ENCODE measurements at regions not wholly inside any gene's neighbourhood (a gene's known extent, or its start where the extent isn't known, plus 50 kb on each side); places are given as distances from the start of the nearest gene placed in this dataset.

DNA sequence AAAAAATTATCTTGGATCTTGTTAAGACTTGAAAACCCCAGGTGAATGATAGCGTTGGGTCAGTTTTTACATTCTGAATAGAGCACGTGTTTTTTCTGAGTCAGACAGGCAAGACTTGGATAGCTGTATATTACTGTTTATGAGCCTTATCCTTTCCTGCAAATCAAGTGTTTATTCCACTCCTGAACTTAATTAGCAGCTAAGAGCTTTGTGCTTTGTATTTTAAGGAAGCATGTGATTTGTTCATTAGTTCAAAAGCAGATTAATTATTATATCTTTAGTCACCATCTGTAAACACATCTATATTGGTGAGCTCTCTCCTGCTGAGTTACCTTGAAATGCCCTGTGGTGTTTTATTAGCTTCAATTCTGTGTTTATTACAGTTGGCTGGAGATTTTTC is 98.6 kb upstream of the PRPS1L1 start:
- H3K9ac ChIP-seq (ENCODE audit: low read length): no peak overlapping the region
- DNase-seq (ENCODE audit: low read depth, low spot score) (no peak), ATAC-seq (no peak)
- no peaks in the 10 kb centered on the region for H3K4me1 ChIP-seq (ENCODE audit: control insufficient read depth in 1 of 2, insufficient read depth in 2 of 2, low read length in 2 of 2)
- intact Hi-C loops (cut with micrococcal nuclease): no loop called here
- H3K9me3 ChIP-seq (ENCODE audit: control insufficient read depth in 1 of 2, insufficient read depth in 1 of 2, low read depth in 1 of 2, low read length in 2 of 2): no peaks in the 10 kb centered on the region
- TF ChIP-seq EGR1 (IDR thresholded peaks at IDR 0.05; ENCODE audit: low read depth) (no peak), TCF7L2 (IDR thresholded peaks at IDR 0.05; ENCODE audit: borderline replicate concordance, extremely low read depth, insufficient read depth, insufficient read length) (no peak), REST (IDR thresholded peaks at IDR 0.05; ENCODE audit: low read depth) (no peak), POLR2AphosphoS5 (IDR thresholded peaks at IDR 0.05; ENCODE audit: low read depth, low read length) (no peak), SP1 (IDR thresholded peaks at IDR 0.05; ENCODE audit: low read depth) (no peak), POLR2A (IDR thresholded peaks at IDR 0.05; ENCODE audit: borderline replicate concordance, extremely low read depth, insufficient read depth, insufficient read length) (no peak), ZBTB33 (IDR thresholded peaks at IDR 0.05; ENCODE audit: extremely low read depth, insufficient replicate concordance, low read length) (no peak), ZFX (IDR thresholded peaks at IDR 0.05) (no peak), YY1 (IDR thresholded peaks at IDR 0.05; ENCODE audit: extremely low read depth, insufficient replicate concordance, low read depth, low read length) (no peak), SRF (IDR thresholded peaks at IDR 0.05; ENCODE audit: low read depth) (no peak), RAD21 (IDR thresholded peaks at IDR 0.05; ENCODE audit: low read depth) (no peak), CEBPB (IDR thresholded peaks at IDR 0.05; ENCODE audit: low read depth) (no peak), SIN3A (IDR thresholded peaks at IDR 0.05; ENCODE audit: low read depth) (no peak), EZH2 (IDR thresholded peaks at IDR 0.05) (no peak), ATF3 (IDR thresholded peaks at IDR 0.05) (no peak), ELF1 (IDR thresholded peaks at IDR 0.05; ENCODE audit: borderline replicate concordance, low read depth) (no peak), FOSL1 (IDR thresholded peaks at IDR 0.05; ENCODE audit: low read depth) (no peak), EZH2phosphoT487 (IDR thresholded peaks at IDR 0.05; ENCODE audit: borderline replicate concordance) (no peak), JUND (IDR thresholded peaks at IDR 0.05) (no peak)
- TF ChIP-seq, protein P1, sequence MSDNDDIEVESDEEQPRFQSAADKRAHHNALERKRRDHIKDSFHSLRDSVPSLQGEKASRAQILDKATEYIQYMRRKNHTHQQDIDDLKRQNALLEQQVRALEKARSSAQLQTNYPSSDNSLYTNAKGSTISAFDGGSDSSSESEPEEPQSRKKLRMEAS (IDR thresholded peaks at IDR 0.05): no peak
- no peak overlapping the region for H3K4me3 ChIP-seq (replicated peaks in 1 of 2; ENCODE audit: low read depth in 1 of 2, low read length in 2 of 2)
- no peak overlapping the region for H3K4me2 ChIP-seq (ENCODE audit: low read length)
- BruUV-seq (replicated peaks): no TSS peak
- no peak overlapping the region for H2AFZ ChIP-seq (ENCODE audit: low read depth, low read length, poor library complexity, severe bottlenecking)
- POLR2A ChIA-PET: no interaction called here
- H4K20me1 ChIP-seq (ENCODE audit: insufficient read depth): no peaks in the 10 kb centered on the region
- H3K27ac ChIP-seq (ENCODE audit: low read depth, low read length): no peak overlapping the region
- RAD21 ChIA-PET (ENCODE audit: low non-redundant PET in 1 of 2, low total read pairs in 2 of 2, uncharacterized antibody in 2 of 2, unreplicated experiment in 2 of 2): no interaction called here
- no peaks in the 10 kb centered on the region for H3K9me2 ChIP-seq (ENCODE audit: insufficient read depth)
- no peaks in the 10 kb centered on the region for H3K36me3 ChIP-seq (ENCODE audit: control insufficient read depth in 1 of 2, insufficient read depth in 2 of 2, low read length in 2 of 2)
- H3K27me3 ChIP-seq (ENCODE audit: insufficient read depth, low read length): no peaks in the 10 kb centered on the region
- no peaks in the 10 kb centered on the region for H3K79me2 ChIP-seq (ENCODE audit: insufficient read depth, low read length)
- CTCF ChIA-PET: interaction anchor here (1.4 kb wide), 1 partner anchor 62 kb away, joined by 4 read pairs; no protein-coding TSS in a partner anchor
